ENCODE measurements at regions not wholly inside any gene's neighbourhood (a gene's known extent, or its start where the extent isn't known, plus 50 kb on each side); places are given as distances from the start of the nearest gene placed in this dataset.
"Not testable (repeated sequence)": the region's sequence is repeated elsewhere in the genome, so short reads cannot be mapped to it uniquely, and the experiment has no call there.

DNA sequence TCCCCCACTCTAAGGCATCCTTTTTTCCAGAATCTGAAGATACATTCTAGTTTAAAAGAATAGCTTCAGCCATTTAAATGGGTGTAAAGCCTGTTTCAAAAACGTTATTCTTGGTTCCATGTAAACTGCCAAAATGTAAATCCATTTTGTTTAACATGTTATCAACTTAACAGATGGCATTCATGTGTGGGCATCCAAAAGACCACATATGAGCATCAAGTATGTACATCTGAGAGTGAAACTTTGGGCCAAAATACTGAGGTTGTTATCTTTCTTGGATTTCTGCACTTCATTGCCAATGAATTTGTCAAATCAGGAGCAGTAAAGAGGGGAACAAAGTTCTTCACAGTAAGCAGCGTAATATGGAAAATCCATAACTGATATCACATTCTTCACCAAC, 395.4 kb downstream of the ZNF804A start:
- TF ChIP-seq JUND (IDR thresholded peaks at IDR 0.05; ENCODE audit: low read depth) = no peak
- in situ Hi-C loops (cut with HindIII; ENCODE audit: low pct_unique_long_range_greater_than_20kb, low sequenced_read_pairs) = no loop called here
- no peak for DNase-seq (ENCODE audit: low read depth in 1 of 2, low spot score in 1 of 2)

DNA sequence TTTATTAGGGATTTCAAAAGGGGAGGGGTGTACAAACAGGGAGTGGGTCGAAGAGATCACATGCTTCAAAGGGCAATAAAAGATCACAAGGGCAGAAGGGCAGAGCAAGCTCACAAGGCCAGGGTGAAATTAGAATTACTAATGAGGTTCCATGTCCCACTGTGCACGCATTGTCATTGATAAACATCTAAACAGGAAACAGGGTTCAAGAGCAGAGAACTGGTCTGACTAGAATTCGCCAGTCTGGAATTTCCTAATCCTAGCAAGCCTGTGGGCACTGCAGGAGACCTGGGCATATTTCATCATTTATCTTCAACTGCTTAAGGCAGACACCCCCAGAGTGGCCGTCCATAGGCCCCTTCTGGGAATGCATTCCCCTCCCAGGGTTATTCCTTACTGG, 408.2 kb downstream of the ZNF804A start:
- TF ChIP-seq JUND (IDR thresholded peaks at IDR 0.05; ENCODE audit: low read depth) = no peak
- in situ Hi-C loops (cut with HindIII; ENCODE audit: low pct_unique_long_range_greater_than_20kb, low sequenced_read_pairs) = no loop called here
- peak in 1 of 2 experiments; percentile 17 for DNase-seq (ENCODE audit: low read depth in 1 of 2, low spot score in 1 of 2)

DNA sequence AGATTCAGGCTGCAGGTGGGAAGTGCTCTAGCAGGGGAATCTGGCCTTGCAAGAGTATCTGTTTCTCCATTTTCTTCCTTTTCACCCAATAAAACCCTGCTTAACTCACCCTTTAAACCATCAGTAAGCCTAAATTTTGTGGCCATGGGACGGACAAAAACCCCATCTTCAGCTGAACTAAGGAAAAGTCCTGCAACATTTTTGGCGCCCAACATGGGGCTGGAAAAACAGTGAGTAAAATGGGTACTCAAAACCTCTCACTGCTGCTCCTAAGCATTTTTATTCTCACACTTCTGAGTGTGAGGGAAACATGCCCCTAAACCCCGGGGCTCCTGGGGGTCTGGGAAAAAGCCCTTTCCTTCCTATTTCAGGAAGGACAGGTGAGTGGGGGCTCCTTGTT, 414.3 kb downstream of the ZNF804A start:
- in situ Hi-C loops (cut with HindIII; ENCODE audit: low pct_unique_long_range_greater_than_20kb, low sequenced_read_pairs) = no loop called here
- no peak for TF ChIP-seq JUND (IDR thresholded peaks at IDR 0.05; ENCODE audit: low read depth)
- peak in 1 of 2 experiments; percentile 20 for DNase-seq (ENCODE audit: low read depth in 1 of 2, low spot score in 1 of 2)

GRCh38 chr2:185014076-185014475, 415.7 kb downstream of the ZNF804A start:
- no peak for TF ChIP-seq JUND (IDR thresholded peaks at IDR 0.05; ENCODE audit: low read depth)
- DNase-seq (ENCODE audit: low read depth in 1 of 2, low spot score in 1 of 2) = no peak
- in situ Hi-C loops (cut with HindIII; ENCODE audit: low pct_unique_long_range_greater_than_20kb, low sequenced_read_pairs) = no loop called here

GRCh38 chr2:185025891-185026290, 427.6 kb downstream of the ZNF804A start:
- DNase-seq (ENCODE audit: low read depth in 1 of 2, low spot score in 1 of 2); in situ Hi-C loops (cut with HindIII; ENCODE audit: low pct_unique_long_range_greater_than_20kb, low sequenced_read_pairs): not testable (repeated sequence)

- in situ Hi-C loops (cut with HindIII; ENCODE audit: low pct_unique_long_range_greater_than_20kb, low sequenced_read_pairs) = no loop called here
- DNase-seq (ENCODE audit: low read depth in 1 of 2, low spot score in 1 of 2) = no peak
- no peak for TF ChIP-seq JUND (IDR thresholded peaks at IDR 0.05; ENCODE audit: low read depth)
Measured at GRCh38 chr2:185035906-185036305, 437.6 kb downstream of the ZNF804A start.

DNA sequence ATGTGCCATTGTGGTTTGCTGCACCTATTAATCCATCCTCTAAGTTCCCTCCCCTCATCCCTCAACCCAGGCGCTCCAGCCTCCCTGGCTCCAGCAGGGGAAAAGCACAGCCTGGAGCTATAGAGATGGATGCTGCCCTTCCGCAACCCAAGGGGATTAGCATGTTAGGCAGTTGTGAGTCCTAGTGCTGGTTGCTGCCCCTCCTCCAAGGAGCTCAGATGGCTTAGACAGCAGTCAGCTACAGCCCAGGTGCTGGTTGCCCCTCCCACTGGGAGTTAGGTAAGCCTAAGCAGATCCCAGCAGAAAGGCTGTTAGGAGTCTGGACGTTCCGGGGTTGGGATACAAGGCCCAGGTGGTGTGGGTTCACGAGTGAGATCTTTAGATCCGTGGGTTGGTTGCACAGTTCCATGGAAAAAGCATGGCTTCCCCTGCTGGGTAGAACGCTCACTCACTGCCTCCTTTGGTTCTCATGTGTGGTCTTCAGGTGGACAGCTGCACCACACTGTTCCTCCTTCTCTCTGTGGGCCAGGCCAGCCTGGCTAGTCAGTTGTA, 446.1 kb downstream of the ZNF804A start:
- no peak for TF ChIP-seq JUND (IDR thresholded peaks at IDR 0.05; ENCODE audit: low read depth)
- no peak for DNase-seq (ENCODE audit: low read depth in 1 of 2, low spot score in 1 of 2)
- in situ Hi-C loops (cut with HindIII; ENCODE audit: low pct_unique_long_range_greater_than_20kb, low sequenced_read_pairs) = no loop called here

DNA sequence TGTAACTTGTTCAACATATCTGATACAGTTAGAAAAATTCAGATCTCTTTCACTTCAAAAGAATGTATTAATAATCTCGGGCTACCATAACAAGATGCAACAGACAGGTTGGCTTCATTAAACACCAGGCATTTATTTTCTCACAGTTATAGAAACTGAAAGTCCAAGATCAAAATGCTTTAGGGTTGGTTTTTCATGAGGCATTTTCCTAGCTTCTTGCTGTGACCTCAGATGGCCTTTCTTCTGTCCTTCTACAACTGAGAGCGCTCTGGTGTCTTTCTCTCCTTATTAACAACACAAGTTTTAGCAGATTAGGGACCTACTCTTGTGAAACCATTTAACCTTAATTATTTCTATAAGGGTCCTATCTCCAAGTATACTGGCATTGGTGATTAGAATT, 452.5 kb downstream of the ZNF804A start:
- no peak for DNase-seq (ENCODE audit: low read depth in 1 of 2, low spot score in 1 of 2)
- TF ChIP-seq JUND (IDR thresholded peaks at IDR 0.05; ENCODE audit: low read depth) = no peak
- in situ Hi-C loops (cut with HindIII; ENCODE audit: low pct_unique_long_range_greater_than_20kb, low sequenced_read_pairs) = no loop called here

- TF ChIP-seq JUND (IDR thresholded peaks at IDR 0.05; ENCODE audit: low read depth) = no peak
- no peak for DNase-seq (ENCODE audit: low read depth in 1 of 2, low spot score in 1 of 2)
- in situ Hi-C loops (cut with HindIII; ENCODE audit: low pct_unique_long_range_greater_than_20kb, low sequenced_read_pairs) = no loop called here
Measured at GRCh38 chr2:185063761-185064160, 465.4 kb downstream of the ZNF804A start.

DNA sequence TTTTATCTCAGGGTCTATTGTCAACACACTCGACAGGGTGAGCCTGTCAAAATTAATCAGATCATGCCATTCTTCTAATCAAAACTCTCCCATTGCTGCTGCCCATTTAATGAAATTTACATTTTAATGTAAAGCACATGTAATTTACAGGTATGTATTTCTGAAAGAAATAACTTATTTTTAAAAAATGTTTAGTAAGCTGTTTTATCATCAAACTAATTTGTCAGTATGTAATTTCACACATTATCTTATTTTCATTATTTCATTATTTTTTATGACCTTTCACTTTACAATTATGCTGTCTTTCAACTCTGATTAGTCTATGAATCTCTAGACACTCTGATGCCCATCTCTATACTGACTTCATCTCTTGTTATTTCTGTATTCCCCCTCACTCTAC, 467.8 kb downstream of the ZNF804A start:
- TF ChIP-seq JUND (IDR thresholded peaks at IDR 0.05; ENCODE audit: low read depth) = no peak
- DNase-seq (ENCODE audit: low read depth in 1 of 2, low spot score in 1 of 2) = no peak
- in situ Hi-C loops (cut with HindIII; ENCODE audit: low pct_unique_long_range_greater_than_20kb, low sequenced_read_pairs) = no loop called here

DNA sequence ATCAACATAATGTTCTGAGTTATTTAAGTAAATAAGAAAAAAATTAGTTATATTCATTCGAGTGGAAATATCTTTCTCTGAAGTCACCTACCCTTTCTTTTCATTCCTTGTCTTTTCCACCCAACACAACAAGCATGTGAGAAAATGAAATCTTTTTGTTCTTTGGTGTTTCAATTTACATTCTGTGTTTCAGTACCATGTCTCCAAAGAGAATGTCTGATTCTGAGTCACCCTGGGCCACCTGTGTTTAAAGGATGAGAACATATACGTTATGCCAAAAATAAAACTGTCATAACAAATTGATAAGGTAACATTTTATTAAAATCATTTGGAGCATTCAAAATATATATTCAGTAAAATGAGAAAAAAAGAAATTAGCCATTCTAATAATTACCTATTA, 470.8 kb downstream of the ZNF804A start:
- in situ Hi-C loops (cut with HindIII; ENCODE audit: low pct_unique_long_range_greater_than_20kb, low sequenced_read_pairs) = no loop called here
- TF ChIP-seq JUND (IDR thresholded peaks at IDR 0.05; ENCODE audit: low read depth) = no peak
- no peak for DNase-seq (ENCODE audit: low read depth in 1 of 2, low spot score in 1 of 2)

GRCh38 chr2:185074156-185074555, 475.8 kb downstream of the ZNF804A start:
- DNase-seq (ENCODE audit: low read depth in 1 of 2, low spot score in 1 of 2) = no peak
- no peak for TF ChIP-seq JUND (IDR thresholded peaks at IDR 0.05; ENCODE audit: low read depth)
- in situ Hi-C loops (cut with HindIII; ENCODE audit: low pct_unique_long_range_greater_than_20kb, low sequenced_read_pairs) = no loop called here

DNA sequence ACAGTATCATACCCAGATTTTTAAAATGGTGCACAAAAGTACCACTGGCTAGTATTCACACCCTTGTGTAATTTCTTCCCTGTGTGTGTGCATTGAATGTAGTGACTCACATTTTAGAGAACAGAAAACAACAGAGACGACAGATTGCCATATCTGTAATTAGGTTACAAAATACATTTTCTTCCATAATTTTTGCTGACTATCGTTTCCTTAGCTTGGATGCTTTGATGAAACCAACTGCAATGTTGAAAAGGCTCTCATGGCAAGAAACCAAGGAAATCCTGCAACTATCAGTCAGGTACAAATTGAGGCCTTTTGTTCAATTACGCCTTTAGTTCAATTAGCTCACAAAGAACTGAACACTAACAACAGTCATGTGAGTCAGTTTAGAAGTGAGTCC, 484.4 kb downstream of the ZNF804A start:
- no peak for DNase-seq (ENCODE audit: low read depth in 1 of 2, low spot score in 1 of 2)
- no peak for TF ChIP-seq JUND (IDR thresholded peaks at IDR 0.05; ENCODE audit: low read depth)
- in situ Hi-C loops (cut with HindIII; ENCODE audit: low pct_unique_long_range_greater_than_20kb, low sequenced_read_pairs) = no loop called here

DNA sequence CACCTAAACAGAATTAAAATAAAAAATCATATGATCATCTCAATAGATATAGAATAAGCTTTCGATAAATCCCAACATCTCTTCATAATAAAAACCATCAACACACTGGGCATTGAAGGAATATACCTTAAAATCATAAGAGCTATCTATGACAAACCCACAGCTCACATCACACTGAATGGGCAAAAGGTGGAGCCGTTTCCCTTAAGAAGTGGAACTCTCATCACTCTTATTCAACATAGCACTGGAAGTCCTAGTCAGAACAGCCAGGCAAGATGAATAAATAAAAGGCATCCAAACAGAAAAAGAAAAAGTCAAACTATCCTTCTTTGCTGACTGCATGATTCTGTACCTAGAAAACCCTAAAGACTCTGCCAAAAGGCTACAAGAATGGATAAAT, 510.3 kb downstream of the ZNF804A start:
- peak in 1 of 2 experiments; percentile 4 for DNase-seq (ENCODE audit: low read depth in 1 of 2, low spot score in 1 of 2)
- in situ Hi-C loops (cut with HindIII; ENCODE audit: low pct_unique_long_range_greater_than_20kb, low sequenced_read_pairs) = no loop called here
- TF ChIP-seq JUND (IDR thresholded peaks at IDR 0.05; ENCODE audit: low read depth) = no peak

Data from T47D (cell line).